NCI-H2107 treated with DMSO at 0.1 percent for 48 hours (cell line): ENCODE measurements at regions not wholly inside any gene's neighbourhood (a gene's known extent, or its start where the extent isn't known, plus 50 kb on each side); places are given as distances from the start of the nearest gene placed in this dataset.
"Not testable (repeated sequence)": the region's sequence is repeated elsewhere in the genome, so short reads cannot be mapped to it uniquely, and the experiment has no call there.

Source experiments
- DNase-seq: peaks from one replicate; lab custom pipeline; 2025; ENCODE audit not compliant: unreplicated experiment; lab: John Stamatoyannopoulos, UW

DNA sequence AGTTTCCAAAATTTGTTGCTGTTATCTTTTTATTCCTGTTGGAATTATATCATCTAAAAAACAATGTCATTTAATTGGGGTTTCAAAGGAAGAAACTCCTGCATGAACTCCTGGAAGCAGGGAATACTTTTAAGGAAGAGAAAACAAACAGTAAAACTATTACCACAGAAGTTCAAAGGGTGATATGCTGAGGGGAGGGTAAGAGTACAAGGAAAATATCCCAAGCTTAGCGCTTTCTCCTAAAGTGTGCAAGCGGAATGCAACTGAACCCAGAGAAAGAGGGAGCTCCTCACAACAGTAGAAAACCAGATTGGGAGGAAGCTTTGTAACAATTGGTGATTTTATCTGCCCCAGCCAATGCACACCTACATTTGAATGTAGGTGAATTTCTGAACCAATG is 175.1 kb downstream of the NUFIP1 start:
- DNase-seq, result no peak

DNA sequence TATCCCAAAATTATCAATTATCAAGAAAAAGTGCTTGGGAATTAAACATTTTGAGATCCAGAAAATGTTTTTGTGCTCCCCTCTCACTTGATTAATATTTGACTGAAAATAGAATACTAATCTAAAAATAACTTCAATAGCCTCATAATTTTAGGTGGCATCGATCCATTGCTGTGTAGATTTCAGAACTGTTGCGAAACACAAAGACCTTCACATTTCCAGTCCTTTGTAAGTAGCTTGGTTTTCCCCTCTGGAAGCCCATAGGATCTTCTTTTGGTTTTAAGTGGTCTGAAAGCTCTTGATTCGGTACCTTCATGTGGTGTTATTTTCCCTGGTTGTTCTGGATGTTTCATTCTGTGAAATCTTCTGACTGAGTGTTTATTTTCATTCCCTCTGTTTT is 176.5 kb downstream of the NUFIP1 start:
- DNase-seq, result no peak

DNA sequence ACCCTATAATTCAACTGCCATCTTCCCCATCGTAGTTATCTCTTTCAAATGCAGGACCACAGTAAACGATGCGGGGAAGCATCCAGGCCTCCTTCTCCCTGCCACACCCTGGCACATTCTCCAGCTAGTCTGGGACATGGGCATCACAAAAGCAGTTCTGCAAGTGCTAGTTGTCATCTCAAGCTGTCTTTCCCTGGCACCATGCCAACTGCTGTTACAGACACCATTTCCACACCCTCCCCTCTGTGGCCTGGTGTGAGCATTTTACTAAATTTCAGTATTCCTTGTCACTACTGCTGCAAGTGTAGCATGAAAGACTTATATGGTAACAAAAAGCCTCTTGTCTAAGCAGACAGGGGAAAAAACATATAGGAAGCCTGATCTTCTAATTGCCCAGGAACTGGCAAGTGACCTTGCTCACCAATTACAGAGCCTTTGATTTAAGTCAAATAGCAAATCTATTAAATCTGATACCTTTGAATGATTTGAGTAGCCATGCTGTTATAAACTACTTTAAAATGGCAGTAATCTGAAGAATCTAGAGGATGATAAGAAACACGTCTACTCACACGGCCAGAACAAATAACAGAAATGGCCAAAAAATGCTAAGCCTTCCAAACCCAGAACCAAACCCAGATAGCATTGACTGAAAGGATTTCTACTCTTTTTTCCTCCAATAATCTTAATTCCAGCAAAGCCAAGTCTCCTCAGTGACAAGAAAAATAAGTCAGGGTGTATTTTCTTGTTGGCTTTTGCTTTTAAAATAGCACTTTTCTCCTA is 179.0 kb downstream of the NUFIP1 start:
- DNase-seq, result no peak

DNA sequence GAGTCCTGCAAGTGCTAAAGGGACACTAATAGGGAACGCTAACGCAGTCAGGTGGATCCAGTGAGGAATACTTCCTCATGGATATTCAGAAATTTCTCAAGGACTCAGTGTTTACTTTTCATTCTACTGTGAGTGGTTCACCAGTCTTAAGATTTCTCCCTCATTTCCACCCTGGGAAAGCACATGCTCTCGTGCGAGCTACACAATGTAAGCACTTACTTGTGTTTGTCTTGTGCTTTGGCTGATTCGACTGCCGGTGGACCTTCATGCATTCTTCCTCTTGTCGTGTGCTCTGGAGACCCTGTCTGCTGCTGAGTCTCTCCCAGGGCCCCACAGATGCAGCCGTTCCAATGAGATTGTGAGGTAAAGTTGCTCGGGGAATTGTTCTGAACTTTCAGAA is 180.1 kb downstream of the NUFIP1 start:
- DNase-seq, result no peak

DNA sequence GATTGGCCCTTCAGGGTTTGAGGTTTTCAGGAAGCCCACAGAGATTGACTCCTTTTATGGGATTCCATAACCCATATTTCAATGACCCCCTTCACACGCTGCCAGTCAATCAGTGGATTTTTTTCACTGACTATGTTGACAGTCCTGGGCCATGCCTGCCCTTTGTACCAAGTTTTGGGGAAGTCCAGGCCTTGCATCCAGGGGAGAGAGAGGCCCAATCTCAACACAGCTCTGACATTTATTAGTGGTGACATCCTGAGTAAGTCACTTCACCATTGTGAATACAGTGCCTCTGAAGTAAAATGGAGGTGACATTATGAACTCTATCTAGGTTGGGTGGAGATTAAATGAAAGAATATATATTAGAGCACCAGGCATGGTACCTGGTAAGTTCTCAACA is 181.1 kb downstream of the NUFIP1 start:
- no peak for DNase-seq

DNA sequence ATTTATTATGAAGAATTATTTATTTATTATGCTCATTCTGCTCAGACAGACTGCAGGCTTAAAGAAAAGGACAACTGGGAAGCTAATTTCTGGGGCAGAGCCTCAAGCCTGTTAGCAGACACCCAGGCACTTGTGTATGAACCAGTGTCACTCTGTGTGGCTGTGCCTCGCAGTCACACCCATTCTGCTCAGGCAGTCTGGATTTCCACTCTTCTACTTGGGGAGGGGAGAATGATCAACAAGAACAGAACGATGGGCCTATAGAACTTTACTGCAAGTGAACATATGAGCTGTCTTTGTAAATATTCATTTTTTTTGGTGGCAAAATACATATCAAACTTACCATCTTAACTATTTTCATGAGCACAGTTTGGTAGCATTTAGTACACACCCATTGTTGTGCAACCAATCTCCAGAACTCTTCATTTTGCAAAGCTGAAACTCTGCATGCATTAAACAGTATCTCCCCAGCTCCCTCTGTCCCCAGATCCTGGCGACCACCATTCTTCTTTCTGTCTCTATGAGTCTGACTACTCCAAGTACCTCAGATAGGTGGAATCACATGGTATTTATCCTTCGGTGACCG is 181.7 kb downstream of the NUFIP1 start:
- no peak for DNase-seq

DNA sequence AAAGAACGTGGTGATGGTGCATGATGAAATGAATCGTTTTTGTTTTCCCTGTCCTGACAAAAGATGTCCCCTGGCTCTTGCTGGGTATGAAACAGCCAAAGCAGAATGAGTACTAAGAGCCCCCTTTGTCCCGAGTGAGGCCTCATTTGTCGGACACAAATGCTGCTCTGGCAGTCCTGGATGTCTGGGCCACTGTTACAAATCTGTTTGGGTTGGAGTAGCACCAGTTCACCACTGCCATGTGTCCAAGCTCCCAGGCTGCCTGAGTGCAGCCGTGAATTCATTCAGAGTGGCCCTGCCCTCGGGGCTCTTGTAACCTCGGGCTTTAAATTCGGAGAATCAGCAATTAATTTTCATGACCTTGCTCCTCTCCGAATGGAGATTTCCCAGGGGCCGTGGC is 182.4 kb downstream of the NUFIP1 start:
- DNase-seq, result no peak

DNA sequence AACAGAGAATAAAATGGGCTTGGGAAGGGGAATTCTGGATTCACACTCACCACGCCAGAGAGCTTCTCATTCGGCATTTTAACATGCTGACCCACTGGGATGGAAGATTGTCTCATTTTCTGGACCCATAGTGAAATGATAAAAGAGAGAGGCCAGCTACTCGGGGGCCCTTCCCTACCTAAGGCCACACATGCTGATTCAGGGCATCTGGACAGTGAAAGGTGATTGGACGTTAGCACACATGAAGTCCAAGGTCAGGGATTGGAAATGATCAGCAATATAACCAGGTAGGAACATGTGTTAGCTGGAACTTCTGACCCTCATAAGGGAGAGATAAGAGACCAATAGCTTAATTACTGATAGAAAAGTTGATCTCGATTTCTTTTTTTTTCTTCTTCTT is 183.7 kb downstream of the NUFIP1 start:
- DNase-seq, result no peak

DNA sequence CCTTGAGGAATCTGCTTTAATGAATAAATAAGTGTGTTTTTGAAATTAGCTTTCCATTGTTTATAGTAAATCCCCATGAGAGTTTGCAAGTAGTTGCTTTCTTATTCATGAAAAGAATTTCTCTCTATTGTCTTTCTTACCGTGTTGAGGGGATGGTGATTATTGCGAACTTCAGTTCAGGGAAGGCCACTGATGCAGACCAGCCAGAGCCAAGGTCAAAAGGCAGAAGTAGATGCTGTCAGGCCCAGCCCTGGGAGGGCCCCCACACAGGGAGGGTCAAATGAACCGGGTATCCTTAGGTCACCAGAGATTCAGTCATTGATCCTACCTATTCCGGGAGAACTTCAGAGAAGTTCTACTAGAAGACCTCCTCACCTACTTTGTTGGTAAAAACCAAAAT is 185.9 kb downstream of the NUFIP1 start:
- DNase-seq, result no peak

DNA sequence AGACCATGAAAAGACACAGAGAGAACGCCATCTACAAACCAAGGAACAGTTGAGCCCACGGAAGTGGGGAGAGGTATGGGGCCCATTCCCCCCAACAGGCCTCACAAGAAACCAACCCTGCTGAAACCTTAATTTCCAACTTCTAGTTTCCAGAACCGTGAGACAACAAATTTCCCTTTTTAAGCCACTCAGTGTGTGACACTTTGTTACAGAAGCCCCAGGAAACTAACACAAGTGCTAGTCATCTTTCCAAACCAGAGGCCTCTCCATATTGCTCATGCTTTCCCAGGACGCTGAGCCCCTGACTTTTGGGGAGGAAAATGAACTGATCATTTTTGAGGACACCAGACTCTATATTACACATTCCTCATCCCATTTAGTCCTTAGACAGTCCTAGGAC is 186.8 kb downstream of the NUFIP1 start:
- no peak for DNase-seq

DNA sequence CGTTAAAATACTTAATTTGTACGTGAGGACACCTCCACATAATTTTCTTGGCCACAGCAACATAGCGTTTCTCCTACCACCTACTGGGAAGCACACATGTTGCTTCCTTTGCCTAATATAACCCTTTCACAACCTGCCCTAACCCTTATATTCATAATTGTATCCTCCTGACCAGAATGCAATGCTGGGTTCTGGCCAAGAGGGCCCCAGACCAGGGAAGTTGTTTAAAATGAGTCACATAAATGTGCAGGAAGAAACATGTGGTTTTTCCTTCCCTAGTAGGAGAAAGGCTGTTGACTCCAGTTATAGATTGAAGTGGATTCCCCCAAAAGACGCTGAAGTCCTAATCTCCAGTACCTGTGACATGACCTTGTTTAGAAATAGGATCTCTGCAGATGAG is 187.3 kb downstream of the NUFIP1 start:
- no peak for DNase-seq

DNA sequence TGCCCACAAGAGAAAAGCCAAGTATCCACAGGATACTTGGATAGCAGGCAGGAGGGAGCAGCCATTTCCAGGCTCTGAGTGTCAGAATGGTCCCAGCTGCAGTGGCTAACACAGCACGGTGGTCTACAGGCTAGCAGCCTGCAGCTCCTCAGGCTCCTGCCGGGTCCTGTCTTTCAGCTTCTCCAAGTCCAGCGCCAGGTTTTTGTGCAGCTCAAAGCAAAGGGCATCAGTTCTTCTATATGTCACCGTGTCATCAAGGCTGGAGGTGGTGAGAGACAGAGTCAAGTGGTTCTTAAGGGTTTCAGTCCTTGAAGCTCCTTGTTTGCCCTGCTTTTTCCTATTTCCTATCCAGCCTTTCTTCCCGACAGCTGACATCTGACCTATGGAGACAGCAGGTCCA is 188.6 kb downstream of the NUFIP1 start:
- no peak for DNase-seq

DNA sequence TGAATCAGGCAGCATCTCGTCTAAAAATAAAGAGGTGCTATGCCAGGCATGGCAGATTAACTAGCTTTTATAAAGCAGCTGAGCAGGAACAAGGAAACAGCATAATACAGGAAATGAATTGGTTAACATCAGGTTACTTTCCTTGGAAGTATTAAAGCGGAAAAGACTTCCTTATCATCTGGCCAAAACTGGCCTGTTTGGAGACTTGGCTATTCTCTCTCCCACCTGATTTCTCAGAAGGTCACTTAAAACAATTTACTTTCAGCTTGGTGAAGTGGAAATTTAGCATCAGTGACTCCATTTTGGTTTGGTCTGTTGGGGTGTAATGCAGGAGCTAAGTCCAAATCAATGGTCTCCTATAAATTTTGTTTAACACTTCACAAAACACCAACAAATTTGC is 191.6 kb downstream of the NUFIP1 start:
- no peak for DNase-seq

DNA sequence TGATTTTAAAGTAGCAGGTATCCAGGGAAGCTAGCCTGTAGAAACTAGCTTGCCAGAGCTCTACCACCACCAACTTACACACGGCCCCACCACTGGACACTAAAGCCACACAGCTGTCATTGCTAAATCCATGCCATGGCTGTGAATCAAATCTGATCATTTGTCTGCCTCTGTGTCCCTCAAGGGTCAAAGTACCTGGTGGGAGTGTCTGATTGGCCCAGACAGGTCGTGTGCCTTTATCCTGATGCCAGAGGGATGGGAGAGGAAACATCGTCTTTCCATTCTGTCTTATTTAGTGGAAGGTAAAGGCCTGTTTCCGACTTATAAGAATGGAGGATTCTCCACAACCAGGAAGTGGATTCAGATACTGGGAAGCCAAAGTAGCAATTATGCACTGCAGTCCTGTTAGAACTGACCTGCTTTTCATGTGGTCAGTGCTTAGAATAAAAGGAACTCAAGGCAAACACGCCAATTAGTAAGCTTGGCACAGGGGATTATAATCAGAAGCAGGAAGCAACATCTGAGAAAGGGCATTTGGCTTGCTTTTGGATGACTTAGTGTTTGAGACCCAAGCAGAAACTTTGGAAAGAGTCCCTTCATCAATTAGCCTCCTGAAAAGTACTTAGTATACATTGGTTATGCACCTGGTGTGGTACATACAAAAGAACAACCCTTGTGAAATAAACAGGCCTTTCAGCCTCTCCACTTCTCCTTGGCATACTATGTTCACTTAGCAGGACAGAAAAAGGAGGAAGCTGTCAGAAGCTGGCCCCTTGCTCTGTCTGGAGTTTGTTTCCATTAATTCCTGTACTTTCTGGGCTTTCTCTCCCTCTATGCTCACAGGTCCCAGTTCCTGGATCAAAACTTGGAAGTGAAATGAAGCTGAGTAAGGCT is 192.4 kb downstream of the NUFIP1 start:
- DNase-seq, result peak; percentile 48

DNA sequence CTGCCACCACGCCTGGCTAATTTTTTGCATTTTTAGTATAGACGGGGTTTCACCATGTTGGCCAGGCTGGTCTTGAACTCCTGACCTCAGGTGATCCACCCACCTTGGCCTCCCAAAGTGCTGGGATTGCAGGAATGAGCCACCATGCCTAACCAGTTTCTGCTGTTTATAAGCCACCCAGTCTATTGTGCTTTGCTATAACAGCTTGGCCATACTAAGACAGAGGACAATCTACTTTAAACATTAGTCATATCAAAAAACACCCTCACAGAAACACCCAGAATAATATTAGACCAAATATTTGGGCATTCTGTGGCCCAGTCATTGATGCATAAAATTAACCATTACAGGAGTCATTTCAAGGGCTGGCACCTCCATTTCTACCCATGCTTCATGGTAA is 193.2 kb downstream of the NUFIP1 start:
- DNase-seq, result not testable (repeated sequence)

DNA sequence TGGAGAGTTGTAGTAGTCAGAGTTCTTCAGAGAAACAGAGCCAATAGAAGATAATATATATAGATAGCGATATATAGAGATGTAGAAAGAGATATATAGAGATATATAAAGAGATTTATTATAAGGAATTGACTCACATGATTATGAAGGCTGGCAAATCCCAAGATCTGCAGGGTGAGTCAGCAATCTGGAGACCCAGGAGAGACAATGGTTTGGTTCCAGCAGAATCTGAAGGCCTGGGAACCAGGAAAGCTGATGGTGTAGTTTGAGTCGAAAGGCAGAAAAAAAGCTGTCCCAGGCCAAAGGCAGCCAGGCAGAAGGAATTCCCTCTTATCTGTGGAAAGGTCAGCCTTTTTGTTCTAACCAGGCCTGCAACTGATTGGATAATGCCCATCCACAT is 194.1 kb downstream of the NUFIP1 start:
- DNase-seq, result no peak

DNA sequence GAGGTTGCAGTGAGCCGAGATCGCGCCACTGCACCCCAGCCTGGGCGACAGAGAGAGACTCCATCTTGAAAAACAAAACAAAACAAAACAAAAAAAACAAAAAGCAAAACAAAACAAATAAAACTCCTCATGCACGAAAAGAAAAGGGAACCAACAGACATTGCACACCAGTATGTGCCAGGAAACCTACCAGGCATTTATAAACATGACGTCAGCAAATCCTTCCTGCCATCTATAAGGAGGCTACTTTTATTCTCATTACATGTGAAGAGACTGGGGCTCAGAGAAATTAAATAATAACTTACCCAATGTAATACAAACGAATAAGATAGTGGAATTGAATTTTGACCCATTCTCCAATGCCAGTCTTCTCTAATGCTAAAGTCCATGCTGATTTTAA is 197.2 kb downstream of the NUFIP1 start:
- no peak for DNase-seq

DNA sequence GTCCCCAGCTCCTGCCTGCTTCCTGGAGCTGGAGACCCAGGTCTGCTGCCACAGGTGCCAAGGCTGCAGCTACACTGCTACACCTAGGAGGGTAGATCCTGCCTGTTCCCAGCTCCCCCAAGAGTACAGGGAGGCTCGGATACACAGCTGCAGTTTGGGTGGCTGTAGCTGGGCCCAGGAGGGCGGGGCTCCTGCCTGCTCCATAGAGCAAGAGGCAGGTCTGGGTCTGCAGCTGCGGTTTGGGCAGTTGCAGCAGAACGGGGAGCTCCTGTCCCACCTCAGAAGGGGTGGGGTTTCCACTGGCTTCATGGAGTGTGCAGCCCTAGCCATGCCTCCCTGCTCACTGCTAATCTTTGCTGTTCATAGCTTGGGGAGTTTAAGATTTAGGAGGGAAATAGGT is 199.0 kb downstream of the NUFIP1 start:
- no peak for DNase-seq

DNA sequence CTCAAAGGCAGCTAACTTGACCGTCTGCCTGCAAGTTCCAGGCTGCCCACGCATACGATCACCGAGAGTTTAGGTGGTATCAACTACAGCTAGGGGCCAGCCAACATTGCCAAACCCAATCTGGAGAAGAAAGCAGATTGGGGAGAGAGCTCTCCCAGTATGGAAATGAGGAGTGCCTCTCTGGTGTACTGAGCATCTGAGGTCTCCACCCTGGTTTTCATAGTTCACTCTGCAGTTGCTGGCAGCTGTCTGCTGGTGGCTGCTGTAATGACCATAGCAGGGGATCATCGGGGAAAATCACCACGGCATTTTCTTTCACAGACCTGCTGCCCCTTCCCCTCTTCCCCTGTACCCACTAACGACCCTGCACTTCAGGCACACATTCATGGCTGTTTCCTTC is 201.7 kb downstream of the NUFIP1 start:
- no peak for DNase-seq

DNA sequence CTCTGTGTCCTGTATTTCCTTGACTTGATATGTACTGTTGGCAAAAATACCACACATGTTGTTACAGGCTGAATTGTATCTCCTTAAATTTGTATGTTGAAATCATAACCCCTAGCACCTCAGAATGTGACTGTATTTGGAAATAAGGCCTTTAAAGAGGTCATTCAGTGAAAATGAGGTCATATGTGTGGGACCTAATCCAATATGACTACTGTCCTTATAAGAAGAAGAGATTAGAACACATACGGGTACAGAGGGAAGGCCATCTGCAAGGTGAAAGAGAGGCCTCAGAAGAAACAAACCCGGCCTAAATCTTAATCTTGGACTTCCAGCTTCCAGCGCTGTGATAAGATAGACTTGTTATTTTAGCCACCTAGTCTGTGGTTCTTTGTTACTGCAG is 202.5 kb downstream of the NUFIP1 start:
- DNase-seq, result no peak

DNA sequence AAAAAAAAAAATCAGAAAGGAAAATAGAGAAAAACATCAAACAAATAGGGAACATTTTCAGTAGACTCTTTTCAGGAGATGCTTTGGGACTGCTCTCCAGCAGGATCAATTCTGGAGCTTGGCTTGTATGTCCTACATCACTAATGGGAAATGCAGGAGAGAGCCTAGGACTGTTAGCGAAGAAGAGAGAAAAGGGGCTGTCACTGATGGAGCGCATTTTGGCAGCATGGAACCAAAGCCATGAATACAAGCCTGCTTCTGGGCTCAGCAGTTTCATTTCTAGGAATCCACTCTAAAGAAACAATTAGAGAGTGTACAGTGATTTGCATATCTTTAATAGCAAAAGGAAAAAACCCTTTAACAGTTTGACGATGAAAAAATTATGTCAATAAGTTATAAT is 203.9 kb downstream of the NUFIP1 start:
- no peak for DNase-seq

DNA sequence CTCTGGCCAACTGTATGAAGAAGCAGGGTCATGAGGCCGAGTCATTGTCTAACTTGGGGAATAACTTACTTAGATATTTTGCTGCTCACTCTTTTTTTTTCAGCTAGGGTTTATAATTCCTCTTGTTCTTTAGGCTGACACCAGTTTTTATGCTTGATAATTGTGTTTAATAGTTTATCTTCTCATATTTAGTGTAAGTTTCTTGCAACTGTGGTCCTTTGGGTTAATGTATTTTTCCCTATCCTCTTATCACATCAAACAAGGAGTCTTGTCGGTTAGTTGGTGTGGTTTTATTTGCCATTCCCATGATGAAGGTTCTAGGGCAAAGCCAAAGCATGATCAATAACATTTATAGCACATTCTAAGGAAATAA is 204.6 kb downstream of the NUFIP1 start:
- no peak for DNase-seq
